Skin of body (tissue), 1 donor: ENCODE measurements at regions not wholly inside any gene's neighbourhood (a gene's known extent, or its start where the extent isn't known, plus 50 kb on each side); places are given as distances from the start of the nearest gene placed in this dataset.

ENCODE experiments used
- DNase-seq: peaks from one replicate; lab custom pipeline; 2025; lab: John Stamatoyannopoulos, UW

DNA sequence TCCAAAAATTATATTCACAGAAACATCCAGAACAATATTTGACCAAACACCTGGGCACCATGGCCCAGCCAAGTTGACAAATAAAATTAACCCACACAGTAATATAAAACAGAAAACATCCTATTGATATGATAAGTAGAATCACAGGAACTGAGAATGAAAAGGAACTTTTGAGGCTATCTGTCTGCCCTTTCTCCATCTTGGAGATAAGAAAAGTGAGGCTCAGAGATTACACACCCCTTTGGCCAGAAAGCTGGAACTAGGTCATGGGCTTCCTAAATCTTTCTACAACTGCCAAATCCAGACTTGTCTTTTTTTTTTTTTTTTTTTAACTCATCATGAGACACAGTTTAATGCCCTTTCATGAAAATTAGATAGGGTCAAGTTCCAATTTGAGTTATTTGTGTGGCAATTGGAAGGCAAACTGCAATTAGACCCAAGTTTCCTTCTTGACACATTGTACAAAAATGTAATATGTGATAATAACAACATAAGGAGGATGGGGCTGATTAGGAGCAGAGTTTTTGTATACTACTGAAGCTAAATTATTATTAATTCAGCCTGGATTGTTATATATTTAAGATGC lies 137.2 kb downstream of the RPL22L1 start:
- no peak for DNase-seq

DNA sequence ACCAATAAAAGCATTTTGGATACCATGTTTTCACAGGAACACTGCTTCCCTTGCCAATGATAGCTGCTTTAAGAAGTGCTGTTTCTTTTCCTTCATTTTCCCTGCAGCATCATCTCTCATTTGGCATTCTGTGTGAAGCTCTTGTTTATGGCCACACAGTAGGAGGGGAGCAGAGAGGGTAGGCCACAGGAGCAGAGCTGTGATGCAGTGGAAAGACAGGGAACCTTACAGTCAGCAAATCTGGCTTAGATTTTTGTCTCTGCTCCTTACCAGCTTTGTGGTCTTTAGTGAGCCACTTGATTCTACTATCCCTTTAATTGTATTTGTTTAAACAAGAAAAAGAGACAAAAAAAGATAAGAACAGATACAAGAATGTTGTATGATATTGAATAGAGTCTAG lies 138.7 kb downstream of the RPL22L1 start:
- DNase-seq: no peak

DNA sequence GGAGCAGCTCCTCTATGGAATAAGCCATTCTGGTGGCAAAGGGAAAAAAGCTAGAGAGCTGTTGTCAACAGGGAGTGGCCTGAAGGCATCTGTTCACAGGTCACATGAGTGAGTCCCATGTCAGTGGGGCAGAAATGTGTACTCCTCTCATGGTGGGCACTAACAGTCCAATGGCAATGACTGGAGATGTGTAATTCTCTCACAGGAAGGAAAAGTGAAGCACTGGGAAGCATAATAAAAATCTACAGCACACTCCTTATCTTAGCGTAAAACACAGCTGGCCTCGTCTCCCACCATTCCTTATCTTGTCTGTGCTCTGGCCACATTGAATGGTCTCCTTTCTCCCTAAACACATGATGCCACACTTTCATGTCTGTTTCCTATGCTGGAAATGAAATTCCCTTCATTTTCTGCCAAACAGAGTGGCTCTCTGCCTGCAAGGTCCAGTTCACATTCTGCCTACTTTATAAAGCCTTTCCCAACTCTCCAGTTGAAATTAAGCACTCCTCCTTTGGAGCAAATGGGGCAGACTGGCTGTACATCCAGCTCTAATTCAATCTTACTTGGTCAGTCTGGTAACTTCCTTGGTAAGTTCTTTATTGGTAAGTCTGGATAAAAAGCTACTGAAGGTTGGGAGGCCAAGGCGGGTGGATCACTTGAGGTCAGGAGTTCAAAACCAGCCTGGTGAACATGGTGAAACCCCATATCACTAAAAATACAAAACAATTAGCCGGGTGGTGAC lies 139.8 kb downstream of the RPL22L1 start:
- no peak for DNase-seq

DNA sequence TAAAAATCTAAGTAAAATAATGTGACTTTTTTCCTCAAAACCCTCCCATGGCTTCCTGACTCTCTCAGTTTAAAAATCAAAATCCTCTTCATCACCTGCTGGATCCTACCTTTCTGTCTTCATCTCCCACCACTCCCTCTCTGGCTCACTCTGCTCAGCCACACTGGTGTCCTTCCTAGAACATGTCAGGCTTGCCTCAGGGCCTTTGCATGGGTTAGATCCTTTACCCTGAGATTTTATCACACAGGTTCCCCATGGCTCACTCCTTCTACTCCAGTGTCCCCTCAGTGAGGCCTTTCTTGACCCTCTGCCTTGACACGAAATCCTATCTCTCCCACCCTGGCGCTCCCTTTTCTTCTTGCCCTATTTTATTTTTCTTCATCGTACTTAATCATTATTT lies 141.8 kb downstream of the RPL22L1 start:
- no peak for DNase-seq

DNA sequence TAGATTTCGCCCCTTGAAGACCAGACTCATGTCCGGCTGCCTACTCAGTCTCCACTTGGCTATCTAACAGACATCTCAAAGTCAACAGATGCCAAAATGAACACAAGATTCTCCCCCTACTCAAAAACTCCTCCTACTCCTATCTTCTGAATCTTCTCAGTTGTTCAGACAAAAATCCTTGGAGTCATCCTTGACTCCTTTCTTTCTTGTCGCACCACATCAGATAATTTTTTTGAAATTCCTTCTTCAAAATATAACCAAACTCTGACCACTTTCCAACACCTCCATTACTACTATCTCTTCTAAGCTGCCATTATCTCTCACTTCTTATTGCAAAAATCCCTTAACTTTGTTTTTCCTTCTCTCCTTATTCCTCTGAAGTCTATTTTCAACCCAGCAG lies 141.9 kb upstream of the SLC7A14 start:
- no peak for DNase-seq

DNA sequence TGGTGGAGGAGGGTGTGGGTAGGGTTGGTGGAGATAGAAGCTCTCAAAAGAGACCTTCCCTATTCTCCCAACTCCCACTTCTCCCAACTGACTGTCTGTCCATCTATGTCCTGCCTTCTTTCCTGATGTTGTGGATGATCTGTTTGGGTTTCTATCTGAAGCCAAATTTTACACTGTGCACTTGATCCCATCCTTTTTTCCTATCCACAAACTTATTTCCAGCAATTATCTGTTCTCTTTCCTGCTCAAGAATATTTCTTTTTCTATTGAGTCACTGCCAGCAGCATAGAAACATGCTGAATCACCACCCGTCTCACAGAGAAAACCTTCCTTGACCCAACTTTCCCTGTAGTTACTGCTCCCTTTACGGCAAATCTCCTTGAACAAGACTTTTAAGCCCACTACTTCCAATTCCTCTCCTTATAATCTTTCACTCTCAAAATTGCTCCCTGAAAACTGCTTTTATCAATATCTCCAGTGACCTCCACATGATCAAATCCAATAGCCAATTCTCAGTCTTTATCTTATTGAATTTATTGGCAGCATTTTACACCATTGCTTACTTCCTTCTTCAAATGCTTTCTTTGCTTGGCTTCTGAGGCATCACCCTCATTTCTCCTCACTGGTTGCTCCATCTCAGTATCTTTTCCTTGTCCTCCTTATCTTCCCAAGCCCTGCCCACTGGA lies 141.2 kb upstream of the SLC7A14 start:
- no peak for DNase-seq

DNA sequence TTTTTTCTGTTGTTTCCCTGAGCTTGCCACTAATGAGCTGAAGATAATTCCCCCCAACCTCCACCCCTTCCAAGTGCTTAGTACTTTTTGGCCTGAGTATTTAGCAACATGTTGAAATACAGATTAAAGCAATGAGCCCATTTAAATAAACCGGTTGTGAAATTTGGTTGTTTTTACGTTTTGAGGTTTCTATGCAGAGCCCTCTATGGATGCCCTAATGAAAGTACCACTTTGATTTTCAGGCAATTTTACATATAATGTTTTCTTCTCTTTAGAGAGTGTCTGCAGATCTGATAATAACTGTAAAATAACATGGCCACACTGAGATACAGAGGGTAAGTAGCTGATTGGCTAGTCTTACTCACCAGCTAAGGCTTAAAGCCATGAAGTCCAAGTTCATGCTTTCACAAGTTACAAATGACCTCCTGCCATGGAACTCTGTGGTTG lies 139.4 kb upstream of the SLC7A14 start:
- DNase-seq: no peak

DNA sequence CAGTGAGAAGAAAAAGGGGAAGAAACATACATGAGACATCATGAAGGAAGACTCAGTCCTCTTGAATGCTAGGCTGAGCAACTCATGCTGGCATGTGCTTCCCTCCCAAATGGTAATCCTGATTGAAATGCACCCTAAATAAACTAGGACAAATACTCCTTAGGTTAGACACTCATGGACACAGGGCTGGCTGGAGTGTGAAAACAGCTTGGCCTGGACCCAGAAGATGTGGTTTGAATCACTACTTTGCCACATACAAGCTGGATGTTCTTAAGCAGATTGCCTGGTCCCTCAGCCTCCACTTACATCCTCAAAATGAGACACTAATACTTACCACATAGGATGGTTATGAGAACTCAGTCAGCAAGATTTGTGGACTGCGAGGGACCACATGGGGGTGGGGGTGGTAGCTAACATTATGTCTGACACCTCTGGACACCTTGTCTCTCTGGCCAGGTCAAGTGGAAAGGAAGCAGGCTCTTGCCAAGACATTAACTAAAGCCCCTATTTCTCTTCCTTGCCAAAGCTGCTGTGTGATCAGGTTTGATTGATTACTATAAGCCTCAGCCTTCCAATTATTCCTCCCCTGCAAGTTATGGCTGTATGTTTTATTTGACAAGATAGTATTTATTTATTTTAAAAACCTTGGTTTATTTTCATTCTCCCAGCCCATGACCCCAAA lies 138.9 kb upstream of the SLC7A14 start:
- no peak for DNase-seq

DNA sequence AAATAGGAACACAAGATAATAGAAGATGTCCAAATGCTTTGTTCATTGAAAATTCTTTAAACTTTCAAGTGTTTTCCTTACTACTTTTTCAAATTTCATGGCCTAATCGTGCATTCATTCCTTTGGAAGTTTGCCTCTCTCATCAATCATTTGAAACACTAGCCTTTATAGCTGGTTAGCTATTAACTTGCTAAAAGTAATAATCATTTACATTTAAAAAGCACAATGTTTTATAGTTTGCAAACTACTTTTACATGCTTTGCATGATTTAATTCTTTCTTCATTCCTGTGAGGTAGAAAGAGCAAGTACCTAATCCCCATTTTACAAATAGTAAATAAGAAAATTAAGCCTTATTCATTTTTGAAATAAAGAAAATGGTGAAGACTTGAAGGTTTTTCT lies 137.4 kb upstream of the SLC7A14 start:
- DNase-seq: no peak

DNA sequence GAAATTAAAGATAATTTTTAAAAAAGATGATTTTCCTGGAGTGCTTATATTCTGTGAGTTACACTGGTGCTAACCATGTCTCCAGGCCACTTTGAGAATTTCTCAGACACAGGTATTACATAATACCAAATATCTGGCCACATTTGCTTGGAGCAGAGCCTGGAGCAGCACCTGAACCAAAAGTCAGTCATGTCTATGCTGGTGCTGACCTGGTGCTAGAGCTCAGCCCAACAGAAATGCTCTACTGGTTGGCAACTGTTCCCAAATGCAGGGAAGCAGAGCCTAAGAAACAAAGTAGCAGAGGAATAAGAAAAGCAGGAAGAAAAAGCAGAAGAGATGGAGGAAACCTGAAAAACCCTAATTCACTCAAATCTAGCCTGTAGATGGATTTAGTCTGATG lies 135.7 kb upstream of the SLC7A14 start:
- no peak for DNase-seq

DNA sequence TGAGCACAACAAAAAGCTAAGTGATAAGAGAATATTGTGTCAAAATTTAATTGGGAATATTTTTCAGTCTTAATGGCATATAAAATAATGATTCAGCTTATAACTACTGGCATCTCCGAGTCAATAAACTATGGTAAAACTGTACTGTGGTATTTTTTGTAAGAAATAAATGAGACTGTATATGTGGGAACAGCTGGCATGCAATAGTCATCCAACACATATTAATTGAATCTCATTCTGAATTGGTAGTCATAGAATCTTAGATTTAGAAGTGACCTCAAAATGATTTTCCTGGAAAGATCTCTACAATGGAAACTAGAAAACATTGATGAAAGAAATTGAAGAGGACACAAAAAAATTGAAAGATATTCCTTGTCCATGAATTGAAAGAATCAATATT lies 133.4 kb upstream of the SLC7A14 start:
- no peak for DNase-seq

DNA sequence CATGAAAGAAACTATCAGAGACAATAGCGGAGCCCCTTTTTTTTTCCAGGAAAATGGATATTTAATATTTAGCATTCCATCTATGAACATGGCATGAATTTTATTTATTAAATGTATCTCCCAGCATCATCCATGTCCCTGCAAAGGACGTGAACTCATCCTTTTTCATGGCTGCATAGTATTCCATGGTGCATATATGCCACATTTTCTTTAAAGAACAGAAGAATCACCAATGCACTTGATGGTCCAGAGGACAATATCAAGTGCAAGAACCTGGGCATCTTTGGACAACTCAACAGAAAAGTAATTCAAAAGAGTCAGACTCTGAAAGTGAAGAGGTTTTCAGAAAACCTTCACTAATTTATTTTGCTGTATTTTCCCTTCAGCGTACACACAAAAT lies 133.0 kb upstream of the SLC7A14 start:
- DNase-seq: no peak

DNA sequence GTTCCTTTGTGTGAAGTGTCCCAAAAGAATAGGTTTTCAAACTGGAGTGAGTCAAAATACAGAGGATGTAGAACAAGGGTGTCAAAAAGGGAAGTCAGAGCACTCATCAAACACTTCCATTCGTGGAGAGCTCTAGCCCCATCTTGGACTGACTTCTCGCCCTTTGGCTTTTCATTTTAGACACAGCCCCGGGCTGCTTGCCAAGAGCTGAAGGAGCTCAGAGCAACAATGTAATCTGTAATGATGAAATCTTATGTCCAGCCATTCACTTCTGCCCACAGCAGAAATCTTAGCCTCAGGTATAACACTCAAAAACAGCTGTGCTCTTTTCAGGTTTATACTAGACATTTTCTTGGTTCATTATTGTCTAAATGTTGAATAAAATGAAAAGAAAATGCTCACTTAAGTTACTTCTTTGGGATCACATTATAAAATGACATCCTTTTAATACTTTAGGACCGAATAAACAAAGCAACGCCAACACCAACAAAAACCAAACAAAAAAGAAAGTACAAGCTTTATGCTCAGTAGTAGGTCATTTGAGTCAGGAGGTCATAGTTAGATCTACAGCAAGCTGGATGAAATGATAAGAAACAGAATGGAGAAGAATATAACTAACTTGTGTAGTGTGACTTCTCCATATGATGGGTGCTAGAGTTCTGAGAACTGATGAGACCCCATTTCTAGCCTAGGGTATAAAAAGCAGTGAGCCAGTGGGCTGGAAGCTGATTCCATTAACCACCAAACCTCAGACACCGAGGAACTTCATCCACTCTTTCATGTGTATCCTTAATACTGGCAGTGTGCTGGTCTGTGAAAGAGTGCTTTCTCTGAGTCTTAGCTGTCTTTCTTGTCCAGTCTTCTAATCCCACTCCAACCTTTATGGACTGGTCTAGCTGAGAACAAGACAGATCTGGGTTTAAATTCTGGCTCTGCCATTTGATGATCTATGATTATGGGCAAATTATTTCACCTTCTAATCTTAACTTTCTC lies 131.8 kb upstream of the SLC7A14 start:
- DNase-seq: no peak

DNA sequence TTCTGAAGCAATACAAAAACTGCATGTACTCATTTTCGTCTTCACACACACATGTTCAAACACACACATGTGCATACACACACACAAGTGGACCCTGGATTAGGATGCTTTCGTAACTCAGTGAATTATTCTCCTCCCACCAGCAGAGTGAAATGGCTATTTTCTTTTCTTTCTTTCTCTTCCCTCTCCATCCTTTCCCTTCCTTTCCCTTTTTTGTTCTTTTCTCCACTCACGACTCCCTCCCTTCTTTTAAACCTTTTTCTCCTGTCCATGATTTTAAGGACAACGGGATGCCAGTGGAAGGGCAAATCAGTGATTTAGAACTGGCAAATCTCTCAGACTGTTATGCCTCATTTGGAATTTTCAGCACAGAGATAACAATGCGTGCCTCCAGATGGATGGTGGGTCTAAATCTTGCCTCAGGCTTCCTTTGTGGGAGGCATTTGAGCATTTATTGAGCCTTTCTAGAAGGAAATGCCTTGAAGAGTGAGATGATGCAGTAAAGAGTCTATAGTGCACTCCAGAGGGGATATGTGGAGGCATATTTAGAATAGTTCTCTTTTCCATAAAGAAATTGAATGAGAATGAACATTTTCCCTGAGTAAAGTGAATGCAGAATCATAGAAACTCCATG lies 130.4 kb upstream of the SLC7A14 start:
- DNase-seq: no peak

DNA sequence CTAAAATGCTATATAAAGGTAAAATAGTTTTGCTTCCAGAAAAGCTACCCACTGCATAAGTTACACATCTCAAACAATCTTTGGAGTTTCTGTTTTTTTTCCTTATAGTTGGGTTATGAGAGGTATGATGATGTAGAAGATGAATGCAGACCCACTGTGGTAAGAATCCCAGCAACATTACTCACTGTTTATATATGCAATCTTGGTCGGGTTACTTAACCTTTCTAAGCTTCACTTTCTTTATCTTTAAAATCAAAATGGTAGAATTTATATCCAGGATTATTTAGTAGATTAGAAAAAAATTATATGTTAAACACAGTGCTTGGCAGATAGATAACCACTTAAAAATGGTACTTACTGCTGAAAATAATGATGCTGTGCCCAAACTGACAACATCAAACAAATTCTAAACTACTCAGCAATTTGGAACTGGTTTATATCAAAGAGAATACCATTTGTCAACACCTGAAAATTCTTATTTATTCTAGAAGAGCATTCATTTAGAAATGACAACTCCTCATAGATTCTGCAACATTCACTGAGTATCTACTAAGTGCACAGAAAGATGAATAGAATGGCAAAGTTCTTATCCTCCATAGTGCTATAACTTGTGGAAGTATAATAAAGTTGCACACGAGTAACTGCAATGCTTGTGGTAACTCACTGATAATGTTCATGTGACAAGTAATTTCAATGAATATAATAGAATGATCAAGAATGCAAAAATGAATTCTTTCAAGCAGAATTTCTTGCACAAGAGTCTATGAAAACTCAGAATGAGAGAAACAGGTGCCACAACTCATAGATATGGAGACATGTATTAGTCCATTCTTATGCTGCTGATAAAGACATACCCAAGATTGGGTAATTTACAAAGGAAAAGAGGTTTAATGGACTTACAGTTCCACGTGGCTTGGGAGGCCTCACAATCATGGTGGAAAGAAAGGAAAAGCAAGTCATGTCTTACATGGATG lies 129.0 kb upstream of the SLC7A14 start:
- DNase-seq: no peak

DNA sequence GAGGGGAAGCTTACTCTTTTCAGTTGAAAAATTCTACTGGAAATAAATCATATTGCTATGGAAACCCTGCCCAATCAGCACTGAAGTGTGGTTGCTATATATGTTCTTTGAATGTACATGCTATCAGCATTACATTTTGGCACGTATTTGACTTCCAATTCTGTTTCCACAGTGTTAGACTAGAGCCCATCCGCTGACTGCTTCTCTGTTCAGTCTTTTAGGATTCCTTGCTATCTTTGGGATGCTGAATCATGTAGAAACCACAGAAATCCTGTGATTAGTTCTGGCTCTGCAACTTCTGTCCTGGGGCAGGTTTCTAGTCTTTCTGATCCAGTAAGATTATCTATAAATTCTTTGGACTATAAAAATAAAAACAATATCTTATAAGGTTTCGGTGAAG lies 128.2 kb upstream of the SLC7A14 start:
- DNase-seq: no peak

DNA sequence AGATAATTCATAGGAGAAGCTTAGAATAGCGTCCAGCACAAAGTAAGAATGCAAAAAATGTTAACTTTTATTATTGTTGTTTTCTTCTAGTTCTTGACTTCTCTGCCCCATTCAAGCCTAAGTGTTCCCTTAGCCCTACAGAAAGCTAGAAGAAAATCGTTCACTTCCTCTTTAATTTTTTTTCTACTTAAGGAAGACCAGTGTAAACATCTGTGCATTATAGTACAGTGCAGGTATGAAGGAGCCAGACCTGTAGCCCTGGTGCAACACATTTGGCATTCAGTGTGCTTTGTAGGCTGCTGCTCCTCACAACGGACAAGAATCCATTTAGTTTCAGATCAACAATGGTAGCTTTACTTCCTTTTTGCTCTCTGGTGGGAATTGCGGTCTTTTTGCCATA lies 127.8 kb upstream of the SLC7A14 start:
- no peak for DNase-seq

DNA sequence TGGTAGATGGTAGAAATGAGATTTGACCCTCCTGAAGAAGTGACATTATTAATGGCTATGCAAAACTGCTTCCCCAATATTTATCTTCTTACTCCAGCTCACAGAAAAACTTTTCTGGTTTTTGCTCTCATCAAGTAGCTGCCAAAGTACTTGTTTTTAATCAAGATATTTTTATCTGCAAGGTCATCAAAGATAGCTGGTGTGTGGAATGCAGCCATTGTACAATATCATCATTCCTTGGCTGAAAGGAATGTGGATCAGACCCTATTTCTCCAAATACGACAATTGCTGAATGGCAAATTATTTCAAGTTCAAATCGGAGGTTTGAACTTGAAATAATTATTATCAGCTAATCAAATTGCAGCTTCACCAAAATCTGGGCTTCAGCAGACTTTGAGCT lies 126.9 kb upstream of the SLC7A14 start:
- DNase-seq: no peak

DNA sequence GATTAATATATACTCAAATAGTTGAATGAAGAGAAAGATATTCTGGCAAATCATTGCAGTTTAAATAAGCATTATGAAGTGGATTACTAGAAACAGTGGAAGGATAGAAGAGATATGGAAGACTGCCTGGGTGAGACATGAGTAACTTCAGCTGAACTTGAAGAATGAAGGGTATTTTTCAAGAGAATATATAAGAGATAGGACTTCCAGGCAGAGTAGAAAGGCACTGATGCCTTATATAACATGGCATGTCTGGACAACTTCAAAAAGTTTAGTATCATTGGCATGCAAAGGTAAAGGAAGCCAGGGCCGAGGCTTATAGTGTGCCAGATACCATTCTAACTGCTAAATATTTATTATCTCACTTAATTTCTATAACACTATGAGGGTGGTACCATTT lies 126.5 kb upstream of the SLC7A14 start:
- no peak for DNase-seq
